DOHH2 (cell line): ENCODE measurements at regions not wholly inside any gene's neighbourhood (a gene's known extent, or its start where the extent isn't known, plus 50 kb on each side); places are given as distances from the start of the nearest gene placed in this dataset.
"Not testable (repeated sequence)": the region's sequence is repeated elsewhere in the genome, so short reads cannot be mapped to it uniquely, and the experiment has no call there.

ENCODE experiments used
- H3F3A ChIP-seq: fragments of 200-600 bp; sonication (generic), shearing (Covaris generic); 2 replicates; pipeline ENCODE4 v1.6.0; 2016; ENCODE audit warnings: antibody characterized with exemption, mild to moderate bottlenecking; ENCODE audit not compliant: control insufficient read depth, insufficient read depth
- H3K27ac ChIP-seq: fragments of 200-600 bp; sonication (generic); 2 replicates; pipeline ENCODE4 v1.5.1; 2014; ENCODE audit warnings: low read depth, mild to moderate bottlenecking, low read length, moderate library complexity
- H3K27me3 ChIP-seq: fragments of 200-600 bp; sonication (generic); 2 replicates; pipeline ENCODE4 v1.6.1; 2014; ENCODE audit warnings: mild to moderate bottlenecking, low read length, mixed read lengths; ENCODE audit not compliant: control insufficient read depth
- H3K36me3 ChIP-seq: fragments of 200-600 bp; sonication (generic); 2 replicates; pipeline ENCODE4 v1.6.1; 2014; ENCODE audit warnings: mild to moderate bottlenecking, low read length, moderate library complexity, mixed read lengths; ENCODE audit not compliant: control insufficient read depth
- H3K4me1 ChIP-seq: fragments of 200-600 bp; sonication (generic); 2 replicates; pipeline ENCODE4 v1.6.1; 2014; ENCODE audit warnings: mild to moderate bottlenecking, low read length, mixed read lengths; ENCODE audit not compliant: control insufficient read depth
- H3K4me2 ChIP-seq: fragments of 200-600 bp; sonication (generic); 2 replicates; pipeline ENCODE4 v1.6.0; 2014; ENCODE audit warnings: mild to moderate bottlenecking, low read length, moderate library complexity
- H3K4me3 ChIP-seq: fragments of 200-600 bp; sonication (generic); 2 replicates; pipeline ENCODE4 v1.5.1; 2014; ENCODE audit warnings: mild to moderate bottlenecking, low read length, mixed read lengths
- H3K79me2 ChIP-seq: fragments of 200-600 bp; sonication (generic); 2 replicates; pipeline ENCODE4 v1.6.1; 2014; ENCODE audit warnings: mild to moderate bottlenecking, low read length, mixed read lengths; ENCODE audit not compliant: control insufficient read depth
- H3K9me2 ChIP-seq: fragments of 200-600 bp; sonication (generic); replicated peaks from 2 replicates; pipeline ENCODE4 v1.6.1; 2014; ENCODE audit warnings: mild to moderate bottlenecking, low read length, mixed read lengths; ENCODE audit not compliant: control insufficient read depth
- H3K9me3 ChIP-seq: fragments of 200-600 bp; sonication (generic); 2 replicates; pipeline ENCODE4 v1.6.1; 2014; ENCODE audit warnings: antibody characterized with exemption, low read length, mixed read lengths; ENCODE audit not compliant: control insufficient read depth, insufficient read depth
- H4K20me1 ChIP-seq: fragments of 200-600 bp; sonication (generic); 2 replicates; pipeline ENCODE4 v1.6.0; 2014; ENCODE audit warnings: low read depth, mild to moderate bottlenecking, antibody characterized with exemption, low read length, moderate library complexity; ENCODE audit not compliant: control insufficient read depth, insufficient read depth

GRCh38 chr5:34258598-34258997, 215.6 kb upstream of the C1QTNF3 start:
- H3K79me2 ChIP-seq, H3K27me3 ChIP-seq, H3K27ac ChIP-seq, H3K36me3 ChIP-seq, H3K9me2 ChIP-seq, H3K4me2 ChIP-seq, H3K4me3 ChIP-seq, H3K9me3 ChIP-seq, H3F3A ChIP-seq, H3K4me1 ChIP-seq, H4K20me1 ChIP-seq: not testable (repeated sequence)

DNA sequence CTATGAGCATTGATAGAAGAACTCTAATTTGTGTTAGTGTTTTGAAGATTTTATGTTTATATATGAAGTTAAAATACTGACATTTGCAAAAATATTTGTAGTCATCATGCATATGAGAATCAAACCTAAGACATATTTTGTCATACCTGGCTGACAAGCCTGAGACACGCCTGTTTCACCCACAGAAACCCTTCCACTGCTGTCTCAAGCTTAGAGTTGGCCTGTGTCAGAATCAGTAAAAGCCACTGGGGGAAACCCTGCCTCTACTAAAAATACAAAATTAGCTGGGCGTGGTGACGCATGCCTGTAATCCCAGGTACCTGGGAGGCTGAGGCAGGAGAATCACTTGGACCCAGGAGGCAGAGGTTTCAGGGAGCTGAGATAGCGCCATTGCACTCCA, 218.0 kb upstream of the C1QTNF3 start:
- H4K20me1 ChIP-seq, H3K27me3 ChIP-seq, H3K4me1 ChIP-seq, H3K4me2 ChIP-seq, H3F3A ChIP-seq, H3K9me2 ChIP-seq, H3K9me3 ChIP-seq, H3K79me2 ChIP-seq, H3K4me3 ChIP-seq, H3K27ac ChIP-seq, H3K36me3 ChIP-seq: not testable (repeated sequence)

DNA sequence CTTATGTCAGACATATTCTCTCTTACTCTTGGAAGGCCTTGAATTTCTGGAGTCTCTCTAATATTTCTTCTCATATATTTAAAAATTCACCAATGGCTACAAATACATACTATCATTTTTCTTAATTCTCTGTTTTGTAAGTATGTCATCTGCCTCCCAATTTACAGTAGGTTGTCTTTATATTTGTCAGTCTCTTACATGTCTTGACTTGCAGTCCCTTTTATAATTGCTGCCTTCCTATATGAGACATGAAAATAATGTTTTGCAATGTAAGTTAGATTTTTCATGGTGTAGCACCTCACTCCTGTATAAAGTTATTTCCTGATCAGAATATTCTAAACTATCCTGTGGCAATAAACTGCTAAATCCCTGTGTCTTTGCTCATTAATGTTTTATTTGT, 223.1 kb upstream of the C1QTNF3 start:
- H3K4me3 ChIP-seq, H3K27ac ChIP-seq, H3K36me3 ChIP-seq, H3K9me2 ChIP-seq, H3F3A ChIP-seq, H3K9me3 ChIP-seq, H3K4me1 ChIP-seq, H3K27me3 ChIP-seq, H4K20me1 ChIP-seq, H3K4me2 ChIP-seq, H3K79me2 ChIP-seq: not testable (repeated sequence)

DNA sequence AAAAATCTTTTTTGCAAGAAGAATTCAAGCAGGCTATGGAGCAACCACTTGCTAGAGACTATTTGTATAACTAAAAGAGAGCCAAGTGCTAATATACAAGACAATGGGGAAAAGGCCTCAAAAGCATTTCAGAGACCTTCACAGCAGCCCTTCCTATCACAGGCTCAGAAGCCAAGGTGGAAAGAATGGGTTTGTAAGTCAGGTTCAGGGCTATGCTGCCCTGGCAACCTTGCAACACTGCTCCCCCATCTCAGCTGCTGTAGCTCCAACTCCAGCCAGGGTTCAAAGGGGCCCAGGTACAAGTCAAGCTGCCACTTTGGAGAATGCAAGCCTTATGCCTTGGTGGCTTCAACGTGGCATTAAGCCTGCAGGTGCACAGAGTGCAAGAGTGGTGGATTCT, 253.7 kb upstream of the C1QTNF3 start:
- H3K4me3 ChIP-seq, H3K4me1 ChIP-seq, H3F3A ChIP-seq, H4K20me1 ChIP-seq, H3K79me2 ChIP-seq, H3K9me3 ChIP-seq, H3K4me2 ChIP-seq, H3K36me3 ChIP-seq, H3K27ac ChIP-seq, H3K27me3 ChIP-seq, H3K9me2 ChIP-seq: not testable (repeated sequence)

DNA sequence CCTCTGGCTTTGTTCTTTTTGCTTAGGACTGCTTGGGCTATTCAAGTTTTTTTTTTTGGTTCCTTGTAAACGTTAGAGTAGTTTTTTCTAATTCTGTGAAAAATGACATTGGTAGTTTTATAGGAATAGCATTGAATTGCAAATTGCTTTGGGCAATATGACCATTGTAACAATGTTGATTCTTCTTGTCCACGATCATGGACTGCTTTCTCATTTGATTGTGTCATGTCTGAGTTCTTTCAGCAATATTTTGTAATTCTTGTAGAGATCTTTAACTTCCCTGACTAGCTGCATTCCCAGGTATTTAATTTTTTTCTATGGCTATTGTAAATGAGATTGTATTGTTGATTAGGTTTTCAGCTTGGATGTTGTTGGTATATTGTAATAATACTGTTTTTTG, 286.2 kb upstream of the C1QTNF3 start:
- not testable (repeated sequence) for H3K4me3 ChIP-seq, H4K20me1 ChIP-seq, H3K27me3 ChIP-seq, H3K4me2 ChIP-seq, H3K27ac ChIP-seq, H3K9me2 ChIP-seq, H3K9me3 ChIP-seq, H3K79me2 ChIP-seq, H3K4me1 ChIP-seq, H3K36me3 ChIP-seq, H3F3A ChIP-seq

- not testable (repeated sequence) for H3K79me2 ChIP-seq, H3K9me2 ChIP-seq, H4K20me1 ChIP-seq, H3K36me3 ChIP-seq, H3K4me3 ChIP-seq, H3K27me3 ChIP-seq, H3K9me3 ChIP-seq, H3K4me2 ChIP-seq, H3K27ac ChIP-seq, H3K4me1 ChIP-seq, H3F3A ChIP-seq
These were observed 286.6 kb upstream of the C1QTNF3 start for GRCh38 chr5:34329611-34330108.

GRCh38 chr5:34331928-34332454, 289.0 kb upstream of the C1QTNF3 start:
- H3F3A ChIP-seq, H3K9me3 ChIP-seq, H3K27ac ChIP-seq, H3K79me2 ChIP-seq, H3K36me3 ChIP-seq, H3K27me3 ChIP-seq, H3K4me2 ChIP-seq, H3K4me3 ChIP-seq, H3K9me2 ChIP-seq, H3K4me1 ChIP-seq, H4K20me1 ChIP-seq: not testable (repeated sequence)

DNA sequence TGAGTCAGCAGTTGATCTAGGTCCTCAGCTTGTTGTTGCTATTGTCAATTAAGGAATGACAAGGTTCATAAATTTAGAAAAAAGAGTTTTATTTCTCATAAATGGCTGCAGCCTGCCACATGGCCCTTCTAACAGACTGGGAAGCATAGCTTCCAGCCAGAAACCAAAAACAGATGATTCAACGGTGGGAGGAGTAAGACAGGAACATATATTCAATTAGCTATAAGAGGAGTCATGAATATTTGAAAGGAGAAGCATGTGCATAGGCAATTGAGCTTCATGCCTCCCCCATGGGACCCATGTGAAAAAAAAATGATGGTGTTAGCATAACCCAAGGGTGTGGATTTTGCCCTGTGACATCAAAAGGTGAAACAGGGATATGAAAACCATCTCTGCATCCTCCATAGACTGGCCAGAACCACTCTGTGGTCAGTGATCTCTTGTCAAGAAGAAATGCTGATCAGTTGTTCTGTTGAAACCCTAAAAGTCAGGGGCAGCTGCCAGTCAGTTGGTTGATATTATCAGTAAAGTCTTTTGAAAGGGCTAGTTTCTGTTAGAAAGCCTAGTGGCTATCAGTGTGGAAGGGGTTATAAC, 296.5 kb upstream of the C1QTNF3 start:
- not testable (repeated sequence) for H3K9me2 ChIP-seq, H3K36me3 ChIP-seq, H3K79me2 ChIP-seq, H3K9me3 ChIP-seq, H3F3A ChIP-seq, H3K4me1 ChIP-seq, H4K20me1 ChIP-seq, H3K4me3 ChIP-seq, H3K27ac ChIP-seq, H3K4me2 ChIP-seq, H3K27me3 ChIP-seq
